ENCODE measurements at regions not wholly inside any gene's neighbourhood (a gene's known extent, or its start where the extent isn't known, plus 50 kb on each side); places are given as distances from the start of the nearest gene placed in this dataset.

DNA sequence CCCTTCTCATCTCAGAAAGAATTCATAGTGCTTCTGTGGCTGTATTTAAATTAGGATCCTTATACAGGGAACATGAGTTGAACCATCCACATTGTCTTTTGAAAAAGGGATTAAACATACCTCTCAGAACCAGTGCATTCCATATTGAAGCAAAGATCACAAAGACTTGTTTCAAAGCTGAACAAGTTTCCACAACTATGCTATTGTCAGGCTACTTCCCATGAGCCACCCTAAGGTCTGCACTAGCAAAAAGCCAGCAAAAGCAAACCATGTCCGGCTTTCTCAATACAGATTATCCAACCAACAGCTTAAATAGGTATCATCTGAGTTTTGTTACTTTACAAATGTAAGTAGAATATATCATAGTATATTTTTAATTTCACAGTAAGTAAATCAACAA, 78.1 kb downstream of the SCG2 start:
- H3K18ac ChIP-seq (ENCODE audit: insufficient read length, low read depth, low read length) = no peak overlapping the region
- no peak overlapping the region for H2BK12ac ChIP-seq (ENCODE audit: insufficient read length, low read depth, low read length)
- Mint-ChIP-seq H3K27me3 (ENCODE audit: low read depth) (peaks cover 2% of the 10 kb centered on the region), H3K4me1 (no peaks in the 10 kb centered on the region), H3K4me3 (no peak overlapping the region), H3K27ac (no peak overlapping the region), H3K9me3 (0 out of 5 replicates have a peak, but pooled peaks cover 0 to 2% of the 10 kb centered on the region in 2 experiments), H3K36me3 (ENCODE audit: insufficient read depth in 1 of 3, low read depth in 3 of 3) (no peaks in the 10 kb centered on the region)
- H4K20me1 ChIP-seq (ENCODE audit: control insufficient read depth, insufficient read depth, insufficient read length) = no peaks in the 10 kb centered on the region
- H3K27me3 ChIP-seq (ENCODE audit: insufficient read depth, low read length) = no peaks in the 10 kb centered on the region
- no peaks in the 10 kb centered on the region for H3K4me1 ChIP-seq (ENCODE audit: insufficient read depth, low read length)
- H3T11ph ChIP-seq (ENCODE audit: low read length) = no peak overlapping the region
- DNase-seq = no peak
- no peaks in the 10 kb centered on the region for H3K23me2 ChIP-seq (ENCODE audit: insufficient read length, low read depth, low read length, poor library complexity, severe bottlenecking)
- no peak overlapping the region for H2BK20ac ChIP-seq (ENCODE audit: low read depth, low read length, poor library complexity, severe bottlenecking)
- H3K9ac ChIP-seq (ENCODE audit: extremely low read depth, insufficient read length, low read length) = no peak overlapping the region
- H3K79me1 ChIP-seq (ENCODE audit: insufficient read depth, low read depth, low read length, poor library complexity, severe bottlenecking) = no peaks in the 10 kb centered on the region
- H2AFZ ChIP-seq (ENCODE audit: low read length) = no peak overlapping the region
- no peak overlapping the region for H4K91ac ChIP-seq (ENCODE audit: insufficient read length, low read depth, low read length)
- H3K9me3 ChIP-seq (ENCODE audit: control insufficient read depth, low read depth, low read length) = no peaks in the 10 kb centered on the region
- H3K56ac ChIP-seq (ENCODE audit: insufficient read length, low read depth, low read length) = no peak overlapping the region
- H4K8ac ChIP-seq (replicated peaks; ENCODE audit: insufficient read length, low read depth, low read length) = no peak overlapping the region
- H2BK15ac ChIP-seq (ENCODE audit: low read depth, low read length) = no peak overlapping the region
- H3K79me2 ChIP-seq (ENCODE audit: insufficient read depth, low read length) = no peaks in the 10 kb centered on the region
- no peak overlapping the region for H3K4ac ChIP-seq (ENCODE audit: low read depth, low read length)
- TF ChIP-seq, protein P1, sequence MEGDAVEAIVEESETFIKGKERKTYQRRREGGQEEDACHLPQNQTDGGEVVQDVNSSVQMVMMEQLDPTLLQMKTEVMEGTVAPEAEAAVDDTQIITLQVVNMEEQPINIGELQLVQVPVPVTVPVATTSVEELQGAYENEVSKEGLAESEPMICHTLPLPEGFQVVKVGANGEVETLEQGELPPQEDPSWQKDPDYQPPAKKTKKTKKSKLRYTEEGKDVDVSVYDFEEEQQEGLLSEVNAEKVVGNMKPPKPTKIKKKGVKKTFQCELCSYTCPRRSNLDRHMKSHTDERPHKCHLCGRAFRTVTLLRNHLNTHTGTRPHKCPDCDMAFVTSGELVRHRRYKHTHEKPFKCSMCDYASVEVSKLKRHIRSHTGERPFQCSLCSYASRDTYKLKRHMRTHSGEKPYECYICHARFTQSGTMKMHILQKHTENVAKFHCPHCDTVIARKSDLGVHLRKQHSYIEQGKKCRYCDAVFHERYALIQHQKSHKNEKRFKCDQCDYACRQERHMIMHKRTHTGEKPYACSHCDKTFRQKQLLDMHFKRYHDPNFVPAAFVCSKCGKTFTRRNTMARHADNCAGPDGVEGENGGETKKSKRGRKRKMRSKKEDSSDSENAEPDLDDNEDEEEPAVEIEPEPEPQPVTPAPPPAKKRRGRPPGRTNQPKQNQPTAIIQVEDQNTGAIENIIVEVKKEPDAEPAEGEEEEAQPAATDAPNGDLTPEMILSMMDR (conservative IDR thresholded peaks at IDR 0.05) = no peak
- H2AK5ac ChIP-seq (ENCODE audit: insufficient read length, low read length) = no peak overlapping the region
- no peak overlapping the region for H2BK5ac ChIP-seq (ENCODE audit: insufficient read length, low read length)
- no peak overlapping the region for H3K14ac ChIP-seq (ENCODE audit: insufficient read depth, low read length)
- no peak overlapping the region for H2BK120ac ChIP-seq (ENCODE audit: low read depth, low read length, poor library complexity, severe bottlenecking)
- no peak overlapping the region for H3K4me2 ChIP-seq (ENCODE audit: insufficient read depth, insufficient read length, low read length)
- no peak overlapping the region for H4K5ac ChIP-seq (ENCODE audit: insufficient read length, low read depth, low read length)
- H3K23ac ChIP-seq (ENCODE audit: insufficient read length, low read depth, low read length) = no peak overlapping the region
- H3K27ac ChIP-seq (ENCODE audit: insufficient read length, low read depth, low read length) = no peak overlapping the region
- WGBS (ENCODE audit: extremely low coverage, insufficient read length, low lambda C conversion rate) = no CpG with 5 or more reads among the region's 1 CpG

All from H9 (cell line).